Upper lobe of left lung (tissue), 4 donors: ENCODE measurements at regions not wholly inside any gene's neighbourhood (a gene's known extent, or its start where the extent isn't known, plus 50 kb on each side); places are given as distances from the start of the nearest gene placed in this dataset.

Source experiments
- CTCF ChIP-seq, 6 experiments: fragments of 450-650 bp in 4 of 6; fragments of 200-600 bp in 2 of 6; sonication (generic) in 2 of 6; IDR thresholded peaks; one replicate each; pipeline ENCODE4 v1.5.1; 2016 to 2019; ENCODE audit warnings: antibody characterized with exemption in 6 of 6
- POLR2A ChIP-seq, 4 donors: fragments of 450-650 bp; IDR thresholded peaks; one replicate each; pipeline ENCODE4 v1.5.1; 2016 to 2017; ENCODE audit warnings: antibody characterized with exemption in 4 of 4, mild to moderate bottlenecking in 2 of 4

GRCh38 chr5:98490348-98490747 lies 283.1 kb upstream of the RGMB start:
- no peak for TF ChIP-seq CTCF (IDR thresholded peaks at IDR 0.05)
- no peak for TF ChIP-seq POLR2A (IDR thresholded peaks at IDR 0.05)
